HG03097 (cell line): ENCODE measurements at regions not wholly inside any gene's neighbourhood (a gene's known extent, or its start where the extent isn't known, plus 50 kb on each side); places are given as distances from the start of the nearest gene placed in this dataset.
"Not testable (repeated sequence)": the region's sequence is repeated elsewhere in the genome, so short reads cannot be mapped to it uniquely, and the experiment has no call there.

ENCODE experiments used
- ATAC-seq: cut with Tn5 transposase; IDR thresholded peaks from one replicate; pipeline ENCODE4 v1.9.1; 2021; ENCODE audit not compliant: unreplicated experiment, low FRiP score

GRCh38 chr6:9851006-9851405 is 563.9 kb downstream of the TFAP2A start:
- no peak for ATAC-seq

- ATAC-seq: no peak
These were observed 566.8 kb downstream of the TFAP2A start for GRCh38 chr6:9848094-9848493.

- no peak for ATAC-seq
These were observed 572.8 kb downstream of the TFAP2A start for GRCh38 chr6:9841886-9842725.

- ATAC-seq: no peak
These were observed 580.6 kb downstream of the TFAP2A start for GRCh38 chr6:9834233-9834632.

- no peak for ATAC-seq
These were observed 583.1 kb downstream of the TFAP2A start for GRCh38 chr6:9831783-9832182.

GRCh38 chr6:9830808-9831207 is 584.1 kb downstream of the TFAP2A start:
- no peak for ATAC-seq

- no peak for ATAC-seq
These were observed 589.3 kb downstream of the TFAP2A start for GRCh38 chr6:9825526-9825925.

- ATAC-seq: not testable (repeated sequence)
These were observed 604.1 kb downstream of the TFAP2A start for GRCh38 chr6:9810727-9811126.

GRCh38 chr6:9810286-9810685 is 604.6 kb downstream of the TFAP2A start:
- no peak for ATAC-seq

GRCh38 chr6:9806195-9806594 is 608.7 kb downstream of the TFAP2A start:
- ATAC-seq: no peak

- ATAC-seq: no peak
These were observed 613.6 kb downstream of the TFAP2A start for GRCh38 chr6:9801249-9801754.

GRCh38 chr6:9799582-9799981 is 615.3 kb downstream of the TFAP2A start:
- no peak for ATAC-seq

GRCh38 chr6:9796827-9797226 is 618.0 kb downstream of the TFAP2A start:
- no peak for ATAC-seq

- no peak for ATAC-seq
These were observed 619.0 kb downstream of the TFAP2A start for GRCh38 chr6:9795880-9796279.

GRCh38 chr6:9789201-9789600 is 625.7 kb downstream of the TFAP2A start:
- ATAC-seq: no peak

GRCh38 chr6:9784786-9785185 is 630.1 kb downstream of the TFAP2A start:
- ATAC-seq: no peak

- ATAC-seq: no peak
These were observed 631.3 kb downstream of the TFAP2A start for GRCh38 chr6:9783567-9783966.

GRCh38 chr6:9766240-9766915 is 648.5 kb downstream of the TFAP2A start:
- no peak for ATAC-seq

- ATAC-seq: no peak
These were observed 653.7 kb downstream of the TFAP2A start for GRCh38 chr6:9761220-9761619.

GRCh38 chr6:9754515-9754914 is 660.4 kb downstream of the TFAP2A start:
- no peak for ATAC-seq

GRCh38 chr6:9745966-9746365 is 668.9 kb downstream of the TFAP2A start:
- no peak for ATAC-seq

GRCh38 chr6:9745476-9745875 is 669.4 kb downstream of the TFAP2A start:
- ATAC-seq: no peak
